ENCODE measurements at regions not wholly inside any gene's neighbourhood (a gene's known extent, or its start where the extent isn't known, plus 50 kb on each side); places are given as distances from the start of the nearest gene placed in this dataset.

DNA sequence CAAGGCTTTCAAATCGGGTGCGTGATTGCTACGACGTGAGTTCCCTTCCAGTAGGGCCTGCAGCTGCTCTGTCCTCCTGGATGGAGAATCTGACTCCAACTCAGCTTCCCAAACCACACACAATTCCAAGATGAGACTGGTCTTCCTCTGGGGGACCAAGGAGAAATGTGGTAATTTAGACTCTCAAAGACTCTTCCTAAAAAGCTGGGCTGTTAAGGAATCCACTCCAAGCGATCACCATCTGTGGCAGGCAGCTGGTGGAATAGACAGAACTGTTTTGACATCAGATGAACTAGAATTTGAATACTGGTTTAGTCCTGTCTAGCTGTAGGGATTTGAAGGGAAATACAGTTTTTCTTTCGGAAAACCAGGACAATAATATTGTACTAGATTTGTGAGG is 130.7 kb upstream of the KLF4 start:
- no peaks in the 10 kb centered on the region for H3K27me3 ChIP-seq (ENCODE audit: control insufficient read depth, insufficient read depth, low read length, poor library complexity, severe bottlenecking)
- no peak overlapping the region for H3K27ac ChIP-seq (ENCODE audit: insufficient read depth, low read depth, low read length, poor library complexity, severe bottlenecking)
- H3K4me3 ChIP-seq (ENCODE audit: insufficient read depth, low read depth, low read length): no peak overlapping the region
- H3K36me3 ChIP-seq (ENCODE audit: control insufficient read depth, insufficient read depth, low read length): no peaks in the 10 kb centered on the region
- H3K9me3 ChIP-seq (ENCODE audit: control insufficient read depth, low read length): no peaks in the 10 kb centered on the region
- 91 to 92% methylated on average over 6 of the region's 6 CpGs for whole genome bisulfite sequencing, 2 experiments
- peaks cover 4% of the 10 kb centered on the region for H3K4me1 ChIP-seq (ENCODE audit: control insufficient read depth, insufficient read depth, low read length)

DNA sequence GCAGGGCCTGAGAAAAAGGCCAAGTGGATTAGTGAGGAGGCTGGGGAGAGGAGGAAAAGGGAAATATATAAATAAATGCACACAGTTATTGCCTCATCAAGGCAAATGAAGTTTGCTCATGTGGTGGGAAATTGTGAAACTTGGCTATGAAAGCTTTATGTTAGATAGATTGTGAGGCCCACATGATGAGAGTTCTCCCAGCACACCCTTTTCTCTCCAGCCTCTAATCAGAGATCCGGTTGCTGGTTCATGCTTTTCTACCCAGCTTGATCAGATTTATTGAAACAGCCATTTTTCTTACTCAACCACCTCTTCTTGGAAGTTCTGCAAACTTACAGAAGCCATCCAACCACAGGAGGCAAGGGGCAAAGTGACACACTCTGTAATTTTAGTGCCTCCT is 125.8 kb upstream of the KLF4 start:
- H3K36me3 ChIP-seq (ENCODE audit: control insufficient read depth, insufficient read depth, low read length): no peaks in the 10 kb centered on the region
- H3K27ac ChIP-seq (ENCODE audit: insufficient read depth, low read depth, low read length, poor library complexity, severe bottlenecking): no peak overlapping the region
- H3K4me3 ChIP-seq (ENCODE audit: insufficient read depth, low read depth, low read length): no peak overlapping the region
- no peaks in the 10 kb centered on the region for H3K27me3 ChIP-seq (ENCODE audit: control insufficient read depth, insufficient read depth, low read length, poor library complexity, severe bottlenecking)
- WGBS, 2 experiments: 93 to 96% methylated on average over 1 of the region's 1 CpG
- H3K4me1 ChIP-seq (ENCODE audit: control insufficient read depth, insufficient read depth, low read length): no peaks in the 10 kb centered on the region
- no peaks in the 10 kb centered on the region for H3K9me3 ChIP-seq (ENCODE audit: control insufficient read depth, low read length)

DNA sequence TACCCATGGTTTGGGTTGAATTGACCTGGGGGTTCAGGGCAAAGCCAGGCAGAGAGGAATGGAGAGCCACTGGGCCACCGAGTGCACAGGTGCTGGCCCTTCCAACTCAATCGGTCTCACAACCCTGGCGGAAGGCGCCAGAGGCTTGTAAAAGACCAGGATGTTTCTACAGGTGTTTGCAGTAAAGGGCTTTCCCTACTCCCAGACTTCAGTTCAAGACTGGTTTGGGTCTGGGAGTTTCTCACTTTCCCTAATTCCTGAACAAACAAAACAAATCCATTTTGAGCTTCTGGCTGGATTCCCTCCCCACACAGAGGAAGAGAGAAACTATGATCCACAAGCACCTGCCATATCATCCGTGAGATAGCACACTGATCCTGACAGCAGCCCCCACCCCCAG is 125.2 kb upstream of the KLF4 start:
- 91 to 95% methylated on average over 5 of the region's 5 CpGs for WGBS, 2 experiments
- H3K9me3 ChIP-seq (ENCODE audit: control insufficient read depth, low read length): no peaks in the 10 kb centered on the region
- H3K4me3 ChIP-seq (ENCODE audit: insufficient read depth, low read depth, low read length): no peak overlapping the region
- no peaks in the 10 kb centered on the region for H3K4me1 ChIP-seq (ENCODE audit: control insufficient read depth, insufficient read depth, low read length)
- H3K27ac ChIP-seq (ENCODE audit: insufficient read depth, low read depth, low read length, poor library complexity, severe bottlenecking): no peak overlapping the region
- no peaks in the 10 kb centered on the region for H3K36me3 ChIP-seq (ENCODE audit: control insufficient read depth, insufficient read depth, low read length)
- no peaks in the 10 kb centered on the region for H3K27me3 ChIP-seq (ENCODE audit: control insufficient read depth, insufficient read depth, low read length, poor library complexity, severe bottlenecking)

DNA sequence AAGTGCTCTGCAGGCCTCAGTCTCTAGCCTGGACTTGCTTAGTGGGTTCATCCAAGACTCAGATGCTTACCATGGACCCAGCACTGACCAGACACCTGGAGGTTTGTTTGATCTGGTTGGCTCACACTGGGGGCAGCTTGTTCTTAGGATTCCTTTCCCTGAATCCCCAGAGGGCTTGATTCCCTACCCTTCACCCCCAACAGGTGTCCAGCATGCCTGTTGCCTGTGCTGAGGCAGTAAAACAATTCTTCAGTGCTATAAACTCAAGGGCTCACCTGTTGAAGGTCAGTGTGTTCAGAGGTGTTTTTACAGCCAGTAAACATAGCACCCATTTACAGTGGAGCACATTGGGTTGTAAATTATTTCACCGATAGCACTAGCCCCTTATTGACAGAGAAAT is 123.8 kb upstream of the KLF4 start:
- H3K27ac ChIP-seq (ENCODE audit: insufficient read depth, low read depth, low read length, poor library complexity, severe bottlenecking): no peak overlapping the region
- no peak overlapping the region for H3K4me3 ChIP-seq (ENCODE audit: insufficient read depth, low read depth, low read length)
- 100% methylated on average over 1 of the region's 1 CpG; no CpG with 5 or more reads in 1 of the 2 experiments for WGBS, 2 experiments
- H3K36me3 ChIP-seq (ENCODE audit: control insufficient read depth, insufficient read depth, low read length): no peaks in the 10 kb centered on the region
- H3K27me3 ChIP-seq (ENCODE audit: control insufficient read depth, insufficient read depth, low read length, poor library complexity, severe bottlenecking): no peaks in the 10 kb centered on the region
- no peaks in the 10 kb centered on the region for H3K9me3 ChIP-seq (ENCODE audit: control insufficient read depth, low read length)
- H3K4me1 ChIP-seq (ENCODE audit: control insufficient read depth, insufficient read depth, low read length): no peaks in the 10 kb centered on the region

GRCh38 chr9:107612136-107612535 is 122.6 kb upstream of the KLF4 start:
- no peaks in the 10 kb centered on the region for H3K36me3 ChIP-seq (ENCODE audit: control insufficient read depth, insufficient read depth, low read length)
- H3K27ac ChIP-seq (ENCODE audit: insufficient read depth, low read depth, low read length, poor library complexity, severe bottlenecking): no peak overlapping the region
- no peak overlapping the region for H3K4me3 ChIP-seq (ENCODE audit: insufficient read depth, low read depth, low read length)
- no peaks in the 10 kb centered on the region for H3K27me3 ChIP-seq (ENCODE audit: control insufficient read depth, insufficient read depth, low read length, poor library complexity, severe bottlenecking)
- H3K9me3 ChIP-seq (ENCODE audit: control insufficient read depth, low read length): no peaks in the 10 kb centered on the region
- 94 to 95% methylated on average over 5 of the region's 5 CpGs for WGBS, 2 experiments
- no peaks in the 10 kb centered on the region for H3K4me1 ChIP-seq (ENCODE audit: control insufficient read depth, insufficient read depth, low read length)

DNA sequence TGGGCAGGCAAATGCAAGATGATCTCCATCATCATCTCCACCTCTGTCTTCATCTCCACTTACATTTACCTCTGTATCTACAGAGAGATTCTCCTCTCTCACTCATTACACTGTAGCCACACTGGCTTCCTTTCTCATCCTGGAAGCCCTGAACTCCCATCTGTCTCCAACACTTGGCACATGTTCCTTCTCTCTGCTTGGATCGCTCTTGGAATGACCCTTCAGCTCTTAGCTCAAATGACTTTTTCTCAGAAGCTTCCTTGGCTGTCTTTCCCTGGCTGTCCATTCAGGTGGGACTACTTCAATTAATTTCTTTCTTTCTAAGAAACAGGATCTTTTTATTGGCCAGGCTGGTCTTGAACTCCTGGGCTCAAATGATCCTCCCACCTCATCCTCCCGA is 120.0 kb upstream of the KLF4 start:
- no peaks in the 10 kb centered on the region for H3K9me3 ChIP-seq (ENCODE audit: control insufficient read depth, low read length)
- no peak overlapping the region for H3K27ac ChIP-seq (ENCODE audit: insufficient read depth, low read depth, low read length, poor library complexity, severe bottlenecking)
- no peaks in the 10 kb centered on the region for H3K27me3 ChIP-seq (ENCODE audit: control insufficient read depth, insufficient read depth, low read length, poor library complexity, severe bottlenecking)
- WGBS, 2 experiments: 93 to 94% methylated on average over 2 of the region's 2 CpGs
- no peaks in the 10 kb centered on the region for H3K36me3 ChIP-seq (ENCODE audit: control insufficient read depth, insufficient read depth, low read length)
- no peak overlapping the region for H3K4me3 ChIP-seq (ENCODE audit: insufficient read depth, low read depth, low read length)
- H3K4me1 ChIP-seq (ENCODE audit: control insufficient read depth, insufficient read depth, low read length): no peaks in the 10 kb centered on the region

DNA sequence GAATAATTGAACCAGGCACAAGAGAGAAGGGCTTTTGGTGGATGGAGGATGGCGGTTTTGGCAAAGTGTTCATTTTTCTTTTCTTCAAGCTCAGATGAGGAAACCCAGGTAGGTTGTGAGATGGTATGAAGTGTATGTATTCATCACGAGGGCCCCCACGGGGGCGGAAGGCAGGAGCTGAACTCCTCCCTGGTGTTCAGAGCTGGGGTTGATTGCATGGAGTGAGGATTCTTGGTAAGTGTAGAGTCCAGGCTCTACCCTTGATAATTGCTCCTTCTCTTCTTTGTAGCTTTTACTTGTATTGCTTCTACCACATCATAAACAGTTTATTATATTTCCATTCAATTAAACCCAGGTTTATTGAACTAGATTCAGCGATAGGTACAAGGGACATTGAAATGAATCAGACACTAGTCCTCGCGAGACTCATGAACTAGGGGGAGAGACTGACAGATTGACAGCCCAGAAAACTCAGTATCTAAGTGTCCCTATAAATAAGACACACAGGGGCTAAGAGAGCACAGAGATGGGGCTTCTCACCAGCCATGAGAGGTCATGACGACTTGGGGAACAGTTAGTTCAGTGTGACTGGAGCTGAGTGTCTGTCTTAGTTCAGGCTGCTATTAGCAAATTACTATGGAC is 116.7 kb upstream of the KLF4 start:
- Histone ChIP-seq H3K9me3 (ENCODE audit: control insufficient read depth, low read length) (no peaks in the 10 kb centered on the region), H3K4me1 (ENCODE audit: control insufficient read depth, insufficient read depth, low read length) (no peaks in the 10 kb centered on the region), H3K27ac (ENCODE audit: insufficient read depth, low read depth, low read length, poor library complexity, severe bottlenecking) (no peak overlapping the region), H3K36me3 (ENCODE audit: control insufficient read depth, insufficient read depth, low read length) (no peaks in the 10 kb centered on the region), H3K27me3 (ENCODE audit: control insufficient read depth, insufficient read depth, low read length, poor library complexity, severe bottlenecking) (no peaks in the 10 kb centered on the region), H3K4me3 (ENCODE audit: insufficient read depth, low read depth, low read length) (no peak overlapping the region)
- WGBS, 2 experiments: 95 to 98% methylated on average over 8 of the region's 8 CpGs

DNA sequence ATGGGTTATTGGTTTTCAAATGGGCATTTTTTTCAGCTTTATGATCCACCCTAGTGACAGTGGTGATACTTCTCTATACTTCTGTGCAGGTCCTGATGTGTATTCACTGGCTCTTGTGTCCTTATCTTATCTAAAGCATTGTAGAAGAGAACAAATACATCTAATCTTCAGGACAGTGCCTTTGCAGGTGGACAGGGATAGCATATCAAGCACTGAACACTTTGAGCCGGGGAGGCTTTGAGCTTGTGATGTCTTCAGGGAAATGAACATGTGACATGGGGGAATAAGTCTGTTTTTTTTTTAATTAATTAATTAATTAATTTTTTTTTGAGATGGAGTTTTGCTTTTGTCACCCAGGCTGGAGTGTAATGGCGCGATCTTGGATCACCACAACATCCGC is 115.5 kb upstream of the KLF4 start:
- Histone ChIP-seq H3K27me3 (ENCODE audit: control insufficient read depth, insufficient read depth, low read length, poor library complexity, severe bottlenecking) (no peaks in the 10 kb centered on the region), H3K9me3 (ENCODE audit: control insufficient read depth, low read length) (no peaks in the 10 kb centered on the region), H3K4me1 (ENCODE audit: control insufficient read depth, insufficient read depth, low read length) (no peaks in the 10 kb centered on the region), H3K27ac (ENCODE audit: insufficient read depth, low read depth, low read length, poor library complexity, severe bottlenecking) (no peak overlapping the region), H3K36me3 (ENCODE audit: control insufficient read depth, insufficient read depth, low read length) (no peaks in the 10 kb centered on the region), H3K4me3 (ENCODE audit: insufficient read depth, low read depth, low read length) (no peak overlapping the region)
- 72 to 73% methylated on average over 4 of the region's 4 CpGs for WGBS, 2 experiments

DNA sequence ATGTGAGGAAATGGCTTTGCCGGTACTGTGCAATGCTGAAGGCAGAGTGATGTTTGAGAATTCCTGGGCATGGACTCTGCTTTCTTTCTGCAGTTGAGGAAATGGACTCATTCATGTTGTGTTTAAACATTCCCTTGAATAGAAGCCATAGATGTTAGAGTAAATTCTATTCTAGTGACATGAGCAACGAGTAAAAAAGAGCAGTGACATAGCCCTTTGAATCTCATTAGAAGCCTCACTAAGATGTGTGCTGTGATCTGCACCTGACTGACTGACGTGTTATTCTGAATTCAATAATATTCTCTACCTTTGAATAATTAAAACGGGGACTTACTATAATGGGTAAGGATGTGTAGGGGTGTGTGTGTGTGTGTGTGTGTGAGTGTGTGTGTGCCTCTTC is 113.7 kb upstream of the KLF4 start:
- 67 to 75% methylated on average over 3 to 4 of the region's 4 CpGs for WGBS, 2 experiments
- Histone ChIP-seq H3K9me3 (ENCODE audit: control insufficient read depth, low read length) (no peaks in the 10 kb centered on the region), H3K36me3 (ENCODE audit: control insufficient read depth, insufficient read depth, low read length) (no peaks in the 10 kb centered on the region), H3K27ac (ENCODE audit: insufficient read depth, low read depth, low read length, poor library complexity, severe bottlenecking) (no peak overlapping the region), H3K4me3 (ENCODE audit: insufficient read depth, low read depth, low read length) (no peak overlapping the region), H3K27me3 (ENCODE audit: control insufficient read depth, insufficient read depth, low read length, poor library complexity, severe bottlenecking) (no peaks in the 10 kb centered on the region), H3K4me1 (ENCODE audit: control insufficient read depth, insufficient read depth, low read length) (no peaks in the 10 kb centered on the region)

DNA sequence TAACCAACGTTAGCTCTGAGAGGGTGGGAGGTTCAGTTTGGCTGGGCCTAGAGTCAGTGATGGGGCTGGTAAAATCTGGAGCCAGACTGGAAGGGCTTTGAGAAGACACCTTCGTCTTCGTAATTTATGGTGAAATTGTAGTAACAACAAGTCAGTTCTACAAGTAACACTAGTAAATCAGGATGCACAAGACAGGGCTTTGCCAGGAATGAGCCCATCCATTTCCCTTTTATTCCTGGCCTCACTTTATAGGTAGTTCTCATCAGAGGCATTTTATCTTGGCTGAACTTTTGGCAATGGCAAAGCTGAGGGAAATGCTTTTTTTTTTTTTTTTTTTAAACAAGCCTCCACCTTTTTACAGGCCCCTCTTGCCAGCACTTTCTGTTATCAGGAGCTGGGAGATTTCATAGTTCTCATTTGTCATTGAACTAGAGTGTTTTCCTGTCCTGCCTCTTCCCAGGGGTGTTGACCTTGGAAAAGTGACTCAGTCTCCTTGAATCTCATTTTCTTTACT is 110.5 kb upstream of the KLF4 start:
- 90 to 95% methylated on average over 3 of the region's 3 CpGs for WGBS, 2 experiments
- H3K27me3 ChIP-seq (ENCODE audit: control insufficient read depth, insufficient read depth, low read length, poor library complexity, severe bottlenecking): no peaks in the 10 kb centered on the region
- no peak overlapping the region for H3K27ac ChIP-seq (ENCODE audit: insufficient read depth, low read depth, low read length, poor library complexity, severe bottlenecking)
- no peak overlapping the region for H3K4me3 ChIP-seq (ENCODE audit: insufficient read depth, low read depth, low read length)
- H3K36me3 ChIP-seq (ENCODE audit: control insufficient read depth, insufficient read depth, low read length): no peaks in the 10 kb centered on the region
- no peaks in the 10 kb centered on the region for H3K4me1 ChIP-seq (ENCODE audit: control insufficient read depth, insufficient read depth, low read length)
- no peaks in the 10 kb centered on the region for H3K9me3 ChIP-seq (ENCODE audit: control insufficient read depth, low read length)
